GM18507 (cell line): ENCODE measurements at regions not wholly inside any gene's neighbourhood (a gene's known extent, or its start where the extent isn't known, plus 50 kb on each side); places are given as distances from the start of the nearest gene placed in this dataset.
"Not testable (repeated sequence)": the region's sequence is repeated elsewhere in the genome, so short reads cannot be mapped to it uniquely, and the experiment has no call there.

Experiments used
- DNase-seq: peaks from one replicate; pipeline ENCODE4 v3.0.0; 2011; ENCODE audit warnings: low read depth; ENCODE audit not compliant: insufficient read length; ENCODE audit errors: extremely low spot score
- FAIRE-seq: peaks from 2 replicates; lab custom pipeline; 2011; peaks lifted over from hg19 to GRCh38; lab: Jason Lieb, UNC

GRCh38 chr13:76575634-76576033 lies 310.6 kb downstream of the KCTD12 start:
- not testable (repeated sequence) for FAIRE-seq, DNase-seq

DNA sequence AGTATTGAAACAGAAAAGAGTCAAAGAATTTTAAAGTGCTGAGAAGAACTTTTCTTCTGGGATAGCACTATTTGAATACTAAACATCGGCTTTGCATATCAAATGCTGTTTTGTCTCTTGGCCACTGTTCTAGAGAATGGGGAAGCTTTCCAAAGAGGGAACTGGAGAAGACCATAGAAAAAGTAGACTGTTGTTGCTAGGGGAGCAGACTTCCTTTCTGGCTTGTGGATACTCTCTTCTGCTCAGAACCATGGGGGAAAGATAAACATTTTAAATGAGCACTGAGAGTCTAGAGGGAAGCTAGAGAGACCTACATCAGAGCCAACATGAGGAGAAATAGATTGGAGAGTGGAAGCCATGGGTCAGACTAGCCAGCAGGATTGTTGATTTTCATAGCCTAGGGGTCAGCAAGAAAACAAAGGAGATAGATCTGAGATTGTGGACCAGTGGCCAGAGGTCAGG lies 315.7 kb downstream of the KCTD12 start:
- no peak for FAIRE-seq
- DNase-seq, result no peak

- DNase-seq (no peak), FAIRE-seq (no peak)
These were observed 329.6 kb downstream of the KCTD12 start for GRCh38 chr13:76556627-76557026.

DNA sequence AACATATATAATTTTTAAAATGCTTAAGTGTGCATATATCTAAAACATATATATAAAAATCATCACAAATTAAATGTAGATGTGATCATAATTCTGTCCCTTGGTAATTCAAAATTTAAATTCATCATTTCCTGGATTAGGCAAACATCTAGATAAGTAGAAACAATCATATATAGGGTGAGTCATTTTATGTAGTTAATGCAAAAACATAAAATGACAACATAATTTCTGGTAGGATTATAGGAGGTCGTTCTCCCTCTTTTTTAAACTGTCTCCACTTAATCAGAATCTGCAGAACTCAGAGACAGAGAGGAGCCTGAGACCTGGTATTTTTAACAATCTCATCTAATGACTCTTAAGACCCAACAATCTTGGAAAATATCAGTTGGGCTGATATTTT lies 333.4 kb downstream of the KCTD12 start:
- FAIRE-seq, result no peak
- no peak for DNase-seq

DNA sequence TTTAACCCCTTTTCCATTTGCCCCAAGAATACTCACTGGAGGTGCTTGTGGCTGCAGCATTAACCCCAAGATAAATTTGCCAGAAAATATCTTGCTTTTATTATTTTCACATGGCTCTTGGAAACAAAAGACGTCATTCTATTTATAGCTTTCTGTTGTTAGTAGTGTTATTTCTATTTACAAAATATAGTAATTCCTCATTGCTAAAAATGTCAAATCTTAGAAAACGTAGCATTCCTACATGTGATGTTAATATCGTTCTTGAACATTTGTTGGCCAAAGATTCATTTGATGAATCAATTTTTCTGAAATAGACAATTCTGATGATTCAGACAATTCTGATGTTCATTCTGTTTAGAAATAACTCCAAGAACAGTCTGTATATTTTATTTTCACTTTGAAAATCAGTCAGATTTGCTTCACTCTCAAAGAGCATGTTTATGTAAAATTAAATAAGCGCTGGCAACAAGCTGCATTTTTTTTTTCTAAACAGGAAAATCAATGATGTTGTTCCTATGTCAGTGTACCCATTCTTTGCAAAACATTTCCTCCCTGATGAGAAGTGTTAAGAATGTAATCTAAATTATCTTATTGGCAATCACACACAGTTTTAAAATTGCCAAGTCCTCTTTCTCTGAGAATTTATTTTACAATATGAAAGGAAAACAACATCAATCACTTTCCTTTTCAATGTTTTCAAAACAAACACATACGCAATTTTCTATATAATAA lies 334.0 kb downstream of the KCTD12 start:
- FAIRE-seq, result no peak
- no peak for DNase-seq

GRCh38 chr13:76542176-76542575 lies 344.0 kb downstream of the KCTD12 start:
- FAIRE-seq, result no peak

DNA sequence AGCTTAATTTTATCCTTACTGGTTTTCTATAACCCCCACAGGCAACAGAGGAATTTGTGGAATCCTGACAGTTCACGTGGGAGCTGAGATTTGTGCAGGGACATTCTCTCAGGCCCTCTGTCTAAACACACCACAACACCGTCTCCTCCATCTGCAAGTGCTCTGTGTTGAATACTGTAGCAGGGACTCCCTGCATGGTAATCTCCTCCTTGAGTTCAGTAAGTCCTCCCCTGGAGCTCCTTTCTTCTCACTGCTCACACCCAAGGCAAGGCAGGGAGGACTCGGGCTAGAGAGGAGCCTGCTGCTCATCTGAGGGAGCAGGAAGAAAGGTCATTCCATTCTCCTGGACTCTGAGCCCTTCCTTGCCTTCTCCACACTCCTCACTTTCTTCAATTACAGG lies 348.2 kb downstream of the KCTD12 start:
- no peak for FAIRE-seq
- no peak for DNase-seq

More at GRCh38 chr13:76542176-76542575, 344.0 kb downstream of the KCTD12 start:
- DNase-seq, result no peak

GRCh38 chr13:76533251-76533650 lies 353.0 kb downstream of the KCTD12 start:
- FAIRE-seq (no peak), DNase-seq (no peak)

GRCh38 chr13:76527041-76527440 lies 359.2 kb downstream of the KCTD12 start:
- FAIRE-seq (no peak), DNase-seq (no peak)

DNA sequence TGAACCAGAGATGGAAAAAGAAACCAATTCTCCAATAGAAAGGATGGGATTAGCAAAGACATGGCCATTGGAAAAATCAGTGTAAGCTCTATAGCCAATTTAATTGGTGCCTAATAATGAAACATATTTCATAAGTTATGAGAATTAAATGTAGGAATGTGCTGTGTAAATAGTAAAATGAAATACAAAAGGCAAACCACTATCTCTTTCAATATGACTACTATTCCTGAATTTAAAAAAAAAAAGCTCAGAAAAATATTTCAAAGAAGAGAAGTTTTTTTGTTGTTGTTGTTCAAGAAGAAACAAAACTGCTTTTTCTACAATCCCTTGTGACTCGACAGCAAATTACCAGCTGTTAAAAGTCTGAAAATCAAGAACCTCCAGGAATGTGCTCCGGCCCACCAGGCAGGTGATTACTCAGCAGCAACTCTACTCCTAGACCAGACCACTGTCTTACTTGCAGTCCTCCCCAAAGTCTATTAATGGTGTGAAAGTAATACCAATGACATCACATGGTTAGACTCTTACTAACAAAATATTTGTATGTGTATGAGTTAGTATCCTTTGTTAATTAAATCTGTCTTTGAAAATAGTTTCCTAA lies 362.4 kb downstream of the KCTD12 start:
- no peak for DNase-seq
- FAIRE-seq, result no peak

- FAIRE-seq, result no peak
- no peak for DNase-seq
These were observed 364.0 kb downstream of the KCTD12 start for GRCh38 chr13:76522083-76522755.

DNA sequence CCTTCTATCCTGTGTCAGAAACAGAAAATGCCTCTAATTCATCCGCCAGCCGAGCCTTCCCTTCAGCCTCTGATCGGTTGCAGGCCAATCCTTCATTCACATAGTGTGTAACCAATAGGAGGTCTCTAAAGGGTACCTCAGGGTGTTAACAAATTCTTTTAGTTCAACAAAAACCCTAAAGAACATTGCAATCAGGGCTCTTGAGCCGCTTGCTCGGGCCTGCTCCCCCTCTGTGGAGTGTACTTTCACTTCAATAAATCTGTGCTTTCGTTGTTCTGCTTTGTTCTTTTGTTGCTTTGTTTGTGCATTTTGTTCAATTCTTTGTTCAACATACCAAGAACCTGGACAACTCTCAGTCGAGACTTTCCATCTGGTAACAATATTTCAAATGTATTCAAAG lies 366.5 kb downstream of the KCTD12 start:
- no peak for DNase-seq

GRCh38 chr13:76516586-76516985 lies 369.6 kb downstream of the KCTD12 start:
- no peak for FAIRE-seq
- no peak for DNase-seq

More for the DNA sequence above, 366.5 kb downstream of the KCTD12 start:
- no peak for FAIRE-seq

GRCh38 chr13:76516013-76516412 lies 370.2 kb downstream of the KCTD12 start:
- DNase-seq (no peak), FAIRE-seq (no peak)

- FAIRE-seq, result no peak
- no peak for DNase-seq
These were observed 373.5 kb downstream of the KCTD12 start for GRCh38 chr13:76512721-76513145.

GRCh38 chr13:76505437-76505836 lies 380.8 kb downstream of the KCTD12 start:
- FAIRE-seq (no peak), DNase-seq (no peak)

DNA sequence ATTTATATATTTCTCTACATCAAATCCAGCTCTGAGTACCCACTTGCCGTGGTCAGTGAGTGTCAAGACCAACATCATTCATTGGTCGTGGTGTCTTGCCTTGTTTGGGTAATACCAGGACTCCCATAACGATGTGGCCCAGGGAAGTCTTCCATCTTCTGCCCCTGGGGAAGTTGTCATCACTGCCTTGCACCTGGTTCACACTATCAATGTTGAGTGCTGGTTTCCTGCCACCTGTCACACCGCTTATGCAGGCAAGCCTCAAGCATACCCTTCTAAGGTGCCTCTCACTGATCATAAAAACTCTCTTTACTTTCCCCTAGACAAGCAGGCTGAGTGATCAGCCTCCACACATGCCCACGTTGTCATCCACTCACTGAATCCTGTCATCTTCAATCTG lies 382.4 kb downstream of the KCTD12 start:
- DNase-seq (no peak), FAIRE-seq (no peak)

- DNase-seq (no peak), FAIRE-seq (no peak)
These were observed 382.9 kb downstream of the KCTD12 start for GRCh38 chr13:76503291-76503690.

- FAIRE-seq (no peak), DNase-seq (no peak)
These were observed 385.3 kb downstream of the KCTD12 start for GRCh38 chr13:76500894-76501293.

DNA sequence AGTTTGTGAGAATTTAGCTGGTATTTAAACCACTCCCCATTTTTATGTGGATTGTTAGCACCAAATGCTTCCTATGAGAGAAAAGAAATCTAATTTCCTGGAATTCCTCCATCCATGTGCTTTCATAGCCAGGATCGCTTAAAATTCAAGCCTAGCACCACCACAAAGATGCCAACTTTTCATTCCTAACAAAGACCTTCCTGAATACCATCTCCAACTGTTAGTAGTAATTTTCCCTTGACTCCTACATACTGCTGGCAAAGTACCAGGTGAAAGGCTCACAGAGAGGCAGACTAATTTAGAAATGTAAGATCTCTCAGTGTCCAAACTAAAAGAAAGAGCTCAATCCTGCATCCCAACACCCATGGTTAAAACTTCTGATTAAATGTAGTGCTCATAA lies 386.3 kb downstream of the KCTD12 start:
- FAIRE-seq (no peak), DNase-seq (no peak)

DNA sequence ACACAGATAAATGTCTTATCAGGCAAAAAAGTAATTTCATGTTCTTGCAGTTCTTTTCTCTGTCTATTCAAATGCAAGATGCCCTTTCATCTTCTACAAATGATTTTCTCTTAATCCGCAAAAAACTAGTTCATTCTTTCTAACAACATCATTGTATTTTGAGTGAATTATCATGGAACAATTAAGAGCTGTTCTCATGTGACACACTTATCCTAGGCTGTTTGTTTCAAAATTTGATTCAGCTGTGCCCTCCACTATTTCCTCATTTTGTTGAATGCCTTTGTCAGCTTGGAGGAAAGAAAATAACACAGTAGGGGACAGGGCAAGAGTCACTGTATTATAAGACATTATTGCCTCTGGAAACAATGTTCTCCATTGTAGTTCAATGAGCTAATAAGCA lies 396.9 kb downstream of the KCTD12 start:
- DNase-seq (no peak), FAIRE-seq (no peak)
